MCF 10A (cell line): ENCODE measurements at regions not wholly inside any gene's neighbourhood (a gene's known extent, or its start where the extent isn't known, plus 50 kb on each side); places are given as distances from the start of the nearest gene placed in this dataset.

Source experiments
- BruUV-seq: library from RNA; stranded (reverse); fragments of 400-500 nt; replicated peaks from 2 replicates; lab custom pipeline; 2021; lab: Mats Ljungman, UMichigan
- CTCF ChIA-PET: fragments of 300-600 bp; sonication (Branson Sonifier 250); formaldehyde crosslinking; extraction: SDS; loops from one replicate; lab custom pipeline; 2021; ENCODE audit warnings: antibody characterized with exemption, inconsistent platforms; lab: Yijun Ruan, JAX
- POLR2A ChIA-PET: fragments of 300-600, 350-650 bp; sonication (Branson Sonifier 250); formaldehyde crosslinking; extraction: SDS; loops from one replicate; lab custom pipeline; 2020; ENCODE audit warnings: antibody characterized with exemption, inconsistent platforms; lab: Yijun Ruan, JAX
- DNase-seq: peaks from one replicate; pipeline ENCODE4 v3.0.0-alpha.2; 2018; ENCODE audit not compliant: unreplicated experiment
- H3K27ac Mint-ChIP-seq: one replicate; pipeline ENCODE4 v1.8.0; 2022; ENCODE audit warnings: mild to moderate bottlenecking, low read depth, mixed read lengths; ENCODE audit not compliant: unreplicated experiment
- H3K27me3 Mint-ChIP-seq: one replicate; pipeline ENCODE4 v1.8.0; 2022; ENCODE audit warnings: mixed read lengths; ENCODE audit not compliant: insufficient read depth, unreplicated experiment
- H3K36me3 Mint-ChIP-seq: one replicate; pipeline ENCODE4 v1.8.0; 2022; ENCODE audit warnings: mild to moderate bottlenecking, moderate library complexity, mixed read lengths; ENCODE audit not compliant: insufficient read depth, unreplicated experiment
- H3K4me1 Mint-ChIP-seq: one replicate; pipeline ENCODE4 v1.8.0; 2022; ENCODE audit warnings: mixed read lengths; ENCODE audit not compliant: insufficient read depth, unreplicated experiment
- H3K4me3 Mint-ChIP-seq: one replicate; pipeline ENCODE4 v1.8.0; 2022; ENCODE audit warnings: mild to moderate bottlenecking, moderate library complexity, mixed read lengths; ENCODE audit not compliant: unreplicated experiment
- H3K9me3 Mint-ChIP-seq: one replicate; pipeline ENCODE4 v1.8.0; 2022; ENCODE audit warnings: mixed read lengths; ENCODE audit not compliant: unreplicated experiment
- CTCF ChIP-seq: fragments of 200-600 bp; IDR thresholded peaks from one replicate; pipeline ENCODE4 v1.8.0; 2022; ENCODE audit warnings: antibody characterized with exemption, mild to moderate bottlenecking; ENCODE audit not compliant: unreplicated experiment
- intact Hi-C: fragments of 100-400 bp; cut with micrococcal nuclease; formaldehyde crosslinking; loops from 2 replicates; pipeline ENCODE4 v1.14.1; 2022

- Mint-ChIP-seq H3K4me3 (no peak overlapping the region), H3K36me3 (no peaks in the 10 kb centered on the region), H3K9me3 (no peaks in the 10 kb centered on the region), H3K27me3 (no peaks in the 10 kb centered on the region), H3K27ac (no peak overlapping the region), H3K4me1 (no peaks in the 10 kb centered on the region)
- no peak for TF ChIP-seq CTCF
- ChIA-PET CTCF (interaction anchor here (0.9 to 1.0 kb wide), 2 partner anchors 18 to 31 kb away, joined by 3 read pairs; no protein-coding TSS in a partner anchor), POLR2A (interaction anchor here (1.2 kb wide), 1 partner anchor 10 kb away, joined by 3 read pairs; no protein-coding TSS in a partner anchor)
- intact Hi-C loops: no loop called here
- no peak for DNase-seq
- no TSS peak for BruUV-seq
Observed at GRCh38 chr3:17969985-17970568, 227.6 kb upstream of the TBC1D5 start.

GRCh38 chr3:17969244-17969643 lies 226.8 kb upstream of the TBC1D5 start:
- ChIA-PET POLR2A (interaction anchor here (1.2 kb wide), 1 partner anchor 9 kb away, joined by 3 read pairs; no protein-coding TSS in a partner anchor), CTCF (interaction anchor here (0.7 kb wide), 1 partner anchor 86 kb away, joined by 4 read pairs; no protein-coding TSS in a partner anchor)
- Mint-ChIP-seq H3K9me3 (no peaks in the 10 kb centered on the region), H3K4me1 (no peaks in the 10 kb centered on the region), H3K27me3 (no peaks in the 10 kb centered on the region), H3K27ac (no peak overlapping the region), H3K4me3 (no peak overlapping the region), H3K36me3 (no peaks in the 10 kb centered on the region)
- intact Hi-C loops: no loop called here
- DNase-seq: no peak
- no peak for TF ChIP-seq CTCF
- BruUV-seq: no TSS peak

- no peak for DNase-seq
- intact Hi-C loops: no loop called here
- H3K27ac Mint-ChIP-seq: no peak overlapping the region
- H3K36me3 Mint-ChIP-seq: no peaks in the 10 kb centered on the region
- no peaks in the 10 kb centered on the region for H3K4me1 Mint-ChIP-seq
- TF ChIP-seq CTCF: no peak
- BruUV-seq: no TSS peak
- H3K4me3 Mint-ChIP-seq: no peak overlapping the region
- no peaks in the 10 kb centered on the region for H3K9me3 Mint-ChIP-seq
- POLR2A ChIA-PET: no interaction called here
- H3K27me3 Mint-ChIP-seq: no peaks in the 10 kb centered on the region
- CTCF ChIA-PET: interaction anchor here (0.6 kb wide), 1 partner anchor 87 kb away, joined by 3 read pairs; no protein-coding TSS in a partner anchor
Observed at GRCh38 chr3:17967953-17968607, 225.6 kb upstream of the TBC1D5 start.

- H3K9me3 Mint-ChIP-seq: no peaks in the 10 kb centered on the region
Observed at GRCh38 chr3:17967111-17967510, 224.7 kb upstream of the TBC1D5 start.

More at GRCh38 chr3:17967111-17967510, 224.7 kb upstream of the TBC1D5 start:
- no peaks in the 10 kb centered on the region for H3K36me3 Mint-ChIP-seq
- H3K27ac Mint-ChIP-seq: no peak overlapping the region
- no peak overlapping the region for H3K4me3 Mint-ChIP-seq
- intact Hi-C loops: no loop called here
- ChIA-PET CTCF (interaction anchor here (0.5 kb wide), 1 partner anchor 297 kb away, joined by 4 read pairs; no protein-coding TSS in a partner anchor), POLR2A (no interaction called here)
- DNase-seq: no peak
- no peak for TF ChIP-seq CTCF
- BruUV-seq: no TSS peak
- H3K4me1 Mint-ChIP-seq: no peaks in the 10 kb centered on the region
- H3K27me3 Mint-ChIP-seq: no peaks in the 10 kb centered on the region
